NCI-H345 treated with DMSO at 0.1 percent for 48 hours (cell line): ENCODE measurements at regions not wholly inside any gene's neighbourhood (a gene's known extent, or its start where the extent isn't known, plus 50 kb on each side); places are given as distances from the start of the nearest gene placed in this dataset.

Source experiments
- DNase-seq: peaks from one replicate; lab custom pipeline; 2025; ENCODE audit not compliant: unreplicated experiment; lab: John Stamatoyannopoulos, UW

GRCh38 chr6:81253821-81254220 lies 498.7 kb downstream of the TENT5A start:
- no peak for DNase-seq

GRCh38 chr6:81252231-81252630 lies 500.2 kb downstream of the TENT5A start:
- DNase-seq, result no peak

- DNase-seq, result no peak
These were observed 506.3 kb downstream of the TENT5A start for GRCh38 chr6:81246200-81246599.

GRCh38 chr6:81242624-81243023 lies 509.9 kb downstream of the TENT5A start:
- no peak for DNase-seq

GRCh38 chr6:81241126-81242041 lies 511.1 kb downstream of the TENT5A start:
- DNase-seq, result no peak

- DNase-seq, result no peak
These were observed 514.1 kb downstream of the TENT5A start for GRCh38 chr6:81238390-81238789.

- no peak for DNase-seq
These were observed 515.3 kb downstream of the TENT5A start for GRCh38 chr6:81237226-81237625.

- DNase-seq, result no peak
These were observed 517.0 kb downstream of the TENT5A start for GRCh38 chr6:81235512-81235911.

- no peak for DNase-seq
These were observed 518.5 kb downstream of the TENT5A start for GRCh38 chr6:81233990-81234389.

- DNase-seq, result no peak
These were observed 523.4 kb downstream of the TENT5A start for GRCh38 chr6:81228912-81229555.

- DNase-seq, result no peak
These were observed 525.5 kb downstream of the TENT5A start for GRCh38 chr6:81226957-81227356.

GRCh38 chr6:81216668-81217067 lies 535.8 kb downstream of the TENT5A start:
- DNase-seq, result no peak

GRCh38 chr6:81215092-81215432 lies 537.4 kb downstream of the TENT5A start:
- DNase-seq, result no peak

- no peak for DNase-seq
These were observed 537.9 kb downstream of the TENT5A start for GRCh38 chr6:81214414-81215091.

- DNase-seq, result no peak
These were observed 547.8 kb downstream of the TENT5A start for GRCh38 chr6:81204731-81205130.

- DNase-seq, result no peak
These were observed 558.1 kb downstream of the TENT5A start for GRCh38 chr6:81194374-81194773.

- no peak for DNase-seq
These were observed 580.3 kb downstream of the TENT5A start for GRCh38 chr6:81172056-81172740.

- DNase-seq, result no peak
These were observed 583.3 kb downstream of the TENT5A start for GRCh38 chr6:81169166-81169565.

GRCh38 chr6:81166770-81167169 lies 585.7 kb downstream of the TENT5A start:
- no peak for DNase-seq

GRCh38 chr6:81158956-81159355 lies 593.5 kb downstream of the TENT5A start:
- no peak for DNase-seq

GRCh38 chr6:81148751-81149150 lies 603.7 kb downstream of the TENT5A start:
- no peak for DNase-seq
